ENCODE measurements at regions not wholly inside any gene's neighbourhood (a gene's known extent, or its start where the extent isn't known, plus 50 kb on each side); places are given as distances from the start of the nearest gene placed in this dataset.

DNA sequence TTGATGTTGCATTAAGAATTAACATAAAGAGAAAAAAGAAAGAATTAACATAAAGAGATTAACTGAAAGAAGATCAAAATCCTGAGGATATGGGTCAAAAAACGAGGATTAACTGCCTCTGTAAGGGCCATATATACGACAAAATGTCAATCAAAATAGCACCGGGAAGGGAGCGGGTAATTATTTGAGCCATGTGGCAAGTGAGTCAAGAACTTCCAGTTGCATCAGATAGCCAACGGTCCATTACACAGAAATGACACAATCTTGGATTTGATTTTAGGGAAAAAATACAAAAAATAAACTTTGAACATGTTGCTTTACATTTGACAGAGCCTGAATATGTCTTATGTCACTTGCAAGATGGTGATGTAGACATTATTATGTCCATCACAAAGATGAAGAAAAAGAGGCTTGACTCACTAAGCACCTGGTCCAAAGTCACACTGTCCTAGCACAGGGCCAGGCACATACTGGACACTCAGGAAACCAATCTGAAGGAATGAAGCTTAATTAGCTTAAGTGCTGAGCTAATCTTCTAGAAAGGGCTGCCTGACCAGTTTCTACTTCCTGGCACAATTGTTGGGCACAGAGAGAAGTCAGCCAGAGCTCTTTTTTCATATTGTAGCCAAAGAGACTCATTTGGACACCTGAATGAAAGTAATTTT lies 273.2 kb upstream of the PAPPA start:
- no peak for ATAC-seq
- intact Hi-C loops (cut with DNase I), result no loop called here

GRCh38 chr9:115882911-115883310 lies 270.7 kb upstream of the PAPPA start:
- Histone ChIP-seq H3K36me3 (no peaks in the 10 kb centered on the region), H3K9me3 (no peaks in the 10 kb centered on the region), H3K27me3 (no peaks in the 10 kb centered on the region), H3K4me3 (no peak overlapping the region), H3K27ac (no peak overlapping the region), H3K4me1 (peaks cover 4% of the 10 kb centered on the region)
- DNase-seq (no peak), ATAC-seq (no peak)
- intact Hi-C loops (cut with DNase I), result no loop called here
- no peak for TF ChIP-seq CTCF (IDR thresholded peaks at IDR 0.05)

More for the DNA sequence above, 273.2 kb upstream of the PAPPA start:
- no peak for DNase-seq
- no peak for TF ChIP-seq CTCF (IDR thresholded peaks at IDR 0.05)
- no peak overlapping the region for H3K4me3 ChIP-seq
- H3K9me3 ChIP-seq, result no peaks in the 10 kb centered on the region
- peaks cover 4% of the 10 kb centered on the region for H3K4me1 ChIP-seq
- H3K36me3 ChIP-seq, result no peaks in the 10 kb centered on the region
- no peaks in the 10 kb centered on the region for H3K27me3 ChIP-seq
- no peak overlapping the region for H3K27ac ChIP-seq

DNA sequence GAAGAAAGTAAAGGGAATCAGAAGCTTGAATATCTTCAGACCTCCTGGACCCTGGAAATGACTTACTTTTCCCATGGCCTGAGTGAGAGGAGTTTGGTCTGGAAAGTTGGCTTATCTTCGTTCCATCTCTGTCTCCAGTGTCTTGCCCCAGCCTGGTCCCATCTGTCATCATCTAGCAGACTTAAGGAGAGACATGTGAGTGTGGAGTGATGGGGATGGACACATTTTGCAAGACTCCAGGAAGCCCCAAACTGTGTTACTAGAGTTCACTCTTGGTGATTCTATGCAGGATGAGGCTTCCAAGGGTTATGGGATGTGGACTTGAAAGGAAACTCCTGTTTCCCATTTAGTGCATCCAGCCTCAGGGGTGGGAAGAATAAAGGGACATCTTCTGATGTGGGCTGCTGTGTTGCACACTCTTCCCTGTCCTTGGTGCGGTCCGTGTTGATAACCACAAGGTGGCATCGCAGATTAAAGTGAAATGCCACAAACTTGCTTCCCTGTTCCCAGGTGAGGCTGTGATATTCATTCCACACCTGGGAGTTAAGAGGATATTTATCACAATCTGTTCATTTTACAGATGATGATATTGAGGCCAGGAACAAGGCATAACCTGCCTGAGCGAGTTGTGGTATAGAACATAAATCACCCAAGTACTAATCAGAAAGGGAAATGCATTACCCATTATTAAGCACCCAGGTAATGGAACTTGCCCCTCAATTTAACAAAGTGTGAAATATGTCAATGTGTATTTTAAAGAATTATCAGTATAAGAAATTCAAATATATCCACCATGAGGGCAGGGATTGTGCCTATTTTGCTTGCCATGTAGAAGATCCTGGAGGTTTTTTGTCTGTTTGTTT lies 269.9 kb upstream of the PAPPA start:
- peak; percentile 51 for TF ChIP-seq CTCF (IDR thresholded peaks at IDR 0.05)
- H3K4me1 ChIP-seq, result peaks cover 4% of the 10 kb centered on the region
- intact Hi-C loops (cut with DNase I), result no loop called here
- no peaks in the 10 kb centered on the region for H3K36me3 ChIP-seq
- ATAC-seq (peak; percentile 84), DNase-seq (no peak)
- no peak overlapping the region for H3K27ac ChIP-seq
- H3K27me3 ChIP-seq, result no peaks in the 10 kb centered on the region
- no peak overlapping the region for H3K4me3 ChIP-seq
- H3K9me3 ChIP-seq, result no peaks in the 10 kb centered on the region

DNA sequence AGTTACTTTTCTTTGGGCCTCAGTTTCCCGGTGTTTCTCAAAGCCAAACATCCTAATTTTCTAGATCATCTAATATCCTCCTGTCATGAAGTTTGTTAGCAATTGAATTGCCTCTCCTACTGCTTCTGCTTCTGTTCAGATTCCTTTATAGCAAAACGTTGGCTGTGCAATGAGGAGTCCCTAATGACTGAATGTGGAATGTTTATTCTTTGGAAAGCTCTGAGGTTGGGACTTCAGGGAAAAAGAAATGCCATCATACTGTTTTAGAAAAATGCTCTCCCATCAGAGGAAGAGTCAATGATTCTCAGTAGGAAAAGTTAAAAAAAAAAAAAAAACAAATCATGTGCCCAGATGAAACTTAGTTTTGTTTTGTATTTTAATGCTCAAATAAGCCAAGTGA lies 268.7 kb upstream of the PAPPA start:
- no peak overlapping the region for H3K4me3 ChIP-seq
- no peak for TF ChIP-seq CTCF (IDR thresholded peaks at IDR 0.05)
- peaks cover 4% of the 10 kb centered on the region for H3K4me1 ChIP-seq
- ATAC-seq (no peak), DNase-seq (no peak)
- H3K27me3 ChIP-seq, result no peaks in the 10 kb centered on the region
- no peak overlapping the region for H3K27ac ChIP-seq
- no peaks in the 10 kb centered on the region for H3K36me3 ChIP-seq
- no peaks in the 10 kb centered on the region for H3K9me3 ChIP-seq
- intact Hi-C loops (cut with DNase I), result no loop called here

- DNase-seq (no peak), ATAC-seq (no peak)
- no peak overlapping the region for H3K27ac ChIP-seq
- H3K36me3 ChIP-seq, result no peaks in the 10 kb centered on the region
- no peak for TF ChIP-seq CTCF (IDR thresholded peaks at IDR 0.05)
- no peaks in the 10 kb centered on the region for H3K9me3 ChIP-seq
- H3K4me3 ChIP-seq, result no peak overlapping the region
- no peaks in the 10 kb centered on the region for H3K4me1 ChIP-seq
- no peaks in the 10 kb centered on the region for H3K27me3 ChIP-seq
- intact Hi-C loops (cut with DNase I), result no loop called here
These were observed 265.5 kb upstream of the PAPPA start for GRCh38 chr9:115888131-115888530.

All from upper lobe of right lung (tissue), 1 donor.